ENCODE measurements at regions not wholly inside any gene's neighbourhood (a gene's known extent, or its start where the extent isn't known, plus 50 kb on each side); places are given as distances from the start of the nearest gene placed in this dataset.

DNA sequence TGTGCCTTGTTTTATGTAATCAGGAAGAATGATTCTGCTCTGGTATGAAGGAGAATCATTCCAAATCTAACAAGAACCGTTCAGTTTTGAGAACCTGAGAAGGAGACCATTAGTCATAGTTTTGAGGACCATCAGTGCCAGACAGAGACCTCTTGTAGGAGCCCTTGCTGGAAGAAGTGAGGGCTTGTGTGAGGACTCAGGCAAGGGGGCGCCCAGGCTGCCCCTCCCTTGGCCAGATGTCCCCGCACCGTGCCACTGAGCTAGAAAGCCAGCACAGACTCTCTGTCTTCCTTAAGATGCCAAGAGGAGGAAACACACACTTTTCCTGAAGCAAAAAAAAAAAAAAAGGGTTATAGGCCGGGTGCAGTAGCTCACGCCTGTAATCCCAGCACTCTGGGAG, 55.7 kb upstream of the SLC39A10 start:
- TF ChIP-seq, protein P1, sequence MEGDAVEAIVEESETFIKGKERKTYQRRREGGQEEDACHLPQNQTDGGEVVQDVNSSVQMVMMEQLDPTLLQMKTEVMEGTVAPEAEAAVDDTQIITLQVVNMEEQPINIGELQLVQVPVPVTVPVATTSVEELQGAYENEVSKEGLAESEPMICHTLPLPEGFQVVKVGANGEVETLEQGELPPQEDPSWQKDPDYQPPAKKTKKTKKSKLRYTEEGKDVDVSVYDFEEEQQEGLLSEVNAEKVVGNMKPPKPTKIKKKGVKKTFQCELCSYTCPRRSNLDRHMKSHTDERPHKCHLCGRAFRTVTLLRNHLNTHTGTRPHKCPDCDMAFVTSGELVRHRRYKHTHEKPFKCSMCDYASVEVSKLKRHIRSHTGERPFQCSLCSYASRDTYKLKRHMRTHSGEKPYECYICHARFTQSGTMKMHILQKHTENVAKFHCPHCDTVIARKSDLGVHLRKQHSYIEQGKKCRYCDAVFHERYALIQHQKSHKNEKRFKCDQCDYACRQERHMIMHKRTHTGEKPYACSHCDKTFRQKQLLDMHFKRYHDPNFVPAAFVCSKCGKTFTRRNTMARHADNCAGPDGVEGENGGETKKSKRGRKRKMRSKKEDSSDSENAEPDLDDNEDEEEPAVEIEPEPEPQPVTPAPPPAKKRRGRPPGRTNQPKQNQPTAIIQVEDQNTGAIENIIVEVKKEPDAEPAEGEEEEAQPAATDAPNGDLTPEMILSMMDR (conservative IDR thresholded peaks at IDR 0.05; ENCODE audit: low read depth, low read length) = no peak
- TF ChIP-seq EZH2 (IDR thresholded peaks at IDR 0.05; ENCODE audit: low read length, unreplicated experiment) (no peak), EZH2phosphoT487 (IDR thresholded peaks at IDR 0.05; ENCODE audit: borderline replicate concordance, low read length) (no peak)
